ENCODE measurements at regions not wholly inside any gene's neighbourhood (a gene's known extent, or its start where the extent isn't known, plus 50 kb on each side); places are given as distances from the start of the nearest gene placed in this dataset.

DNA sequence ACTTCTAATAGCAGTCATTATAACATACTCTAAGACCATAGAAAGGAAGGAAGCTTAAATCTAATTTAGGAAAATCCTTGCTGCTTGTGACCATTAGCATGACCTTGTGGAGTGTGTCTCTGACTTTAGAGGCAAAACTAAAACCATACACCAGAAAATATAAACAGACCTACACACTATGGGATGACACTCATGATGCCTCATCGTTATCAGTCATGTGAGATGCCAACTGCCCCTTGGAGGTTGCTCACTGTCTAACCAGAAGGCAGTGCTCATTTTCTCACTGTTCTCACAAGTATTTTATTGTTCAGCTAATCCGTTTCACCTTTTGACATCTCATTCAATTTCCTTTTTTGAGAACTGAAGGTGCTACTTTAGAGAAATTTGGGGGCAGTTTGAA lies 376.9 kb downstream of the RND3 start:
- TF ChIP-seq, protein P1, sequence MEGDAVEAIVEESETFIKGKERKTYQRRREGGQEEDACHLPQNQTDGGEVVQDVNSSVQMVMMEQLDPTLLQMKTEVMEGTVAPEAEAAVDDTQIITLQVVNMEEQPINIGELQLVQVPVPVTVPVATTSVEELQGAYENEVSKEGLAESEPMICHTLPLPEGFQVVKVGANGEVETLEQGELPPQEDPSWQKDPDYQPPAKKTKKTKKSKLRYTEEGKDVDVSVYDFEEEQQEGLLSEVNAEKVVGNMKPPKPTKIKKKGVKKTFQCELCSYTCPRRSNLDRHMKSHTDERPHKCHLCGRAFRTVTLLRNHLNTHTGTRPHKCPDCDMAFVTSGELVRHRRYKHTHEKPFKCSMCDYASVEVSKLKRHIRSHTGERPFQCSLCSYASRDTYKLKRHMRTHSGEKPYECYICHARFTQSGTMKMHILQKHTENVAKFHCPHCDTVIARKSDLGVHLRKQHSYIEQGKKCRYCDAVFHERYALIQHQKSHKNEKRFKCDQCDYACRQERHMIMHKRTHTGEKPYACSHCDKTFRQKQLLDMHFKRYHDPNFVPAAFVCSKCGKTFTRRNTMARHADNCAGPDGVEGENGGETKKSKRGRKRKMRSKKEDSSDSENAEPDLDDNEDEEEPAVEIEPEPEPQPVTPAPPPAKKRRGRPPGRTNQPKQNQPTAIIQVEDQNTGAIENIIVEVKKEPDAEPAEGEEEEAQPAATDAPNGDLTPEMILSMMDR (IDR thresholded peaks at IDR 0.05) = no peak
- no peak for TF ChIP-seq POLR2A (IDR thresholded peaks at IDR 0.05)

Data from esophagus squamous epithelium (tissue), 4 donors.